Fibroblast of peridontal ligament (primary cell): ENCODE measurements at regions not wholly inside any gene's neighbourhood (a gene's known extent, or its start where the extent isn't known, plus 50 kb on each side); places are given as distances from the start of the nearest gene placed in this dataset.
A peak's percentile ranks its signal among the peaks of the same experiment; 100 is the strongest.
"Not testable (repeated sequence)": the region's sequence is repeated elsewhere in the genome, so short reads cannot be mapped to it uniquely, and the experiment has no call there.

Experiments
- DNase-seq: peaks from one replicate; pipeline ENCODE4 v3.0.0-alpha.2; 2010; ENCODE audit errors: extremely low read depth

DNA sequence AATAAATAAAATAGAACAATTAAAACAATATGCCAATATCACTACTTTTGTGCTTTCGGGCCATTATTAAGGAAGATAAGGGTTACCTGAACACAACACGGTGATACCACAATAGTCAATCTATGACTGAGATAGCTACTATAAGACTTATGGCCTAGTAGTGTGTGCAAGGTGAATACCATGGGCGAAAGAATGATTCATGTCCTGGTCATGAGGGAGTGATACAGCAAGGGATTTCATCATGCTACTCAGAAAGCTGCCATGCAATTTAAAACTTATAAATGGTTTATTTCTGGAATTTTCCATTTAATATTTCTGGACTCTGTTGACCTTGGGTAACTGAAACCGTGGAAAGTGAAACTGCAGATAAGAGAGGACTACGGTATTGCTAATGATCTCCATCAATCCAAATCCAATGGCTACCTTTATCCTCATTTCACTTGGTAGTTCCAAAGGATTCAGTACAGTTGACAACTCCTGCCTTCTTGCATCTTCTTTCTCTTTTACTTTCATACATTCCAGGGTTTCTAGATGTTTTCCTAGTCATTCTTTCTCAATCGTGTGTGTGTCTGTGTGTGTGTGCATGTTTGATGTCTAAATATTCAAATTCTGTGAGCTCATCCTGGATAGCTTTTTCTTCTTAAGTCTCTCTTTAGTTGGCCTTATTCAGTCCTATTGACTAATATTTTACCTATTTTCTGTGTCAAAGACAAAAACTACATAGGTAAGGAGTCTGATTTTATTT lies 100.5 kb upstream of the MAGI2 start:
- DNase-seq = peak; percentile 65

DNA sequence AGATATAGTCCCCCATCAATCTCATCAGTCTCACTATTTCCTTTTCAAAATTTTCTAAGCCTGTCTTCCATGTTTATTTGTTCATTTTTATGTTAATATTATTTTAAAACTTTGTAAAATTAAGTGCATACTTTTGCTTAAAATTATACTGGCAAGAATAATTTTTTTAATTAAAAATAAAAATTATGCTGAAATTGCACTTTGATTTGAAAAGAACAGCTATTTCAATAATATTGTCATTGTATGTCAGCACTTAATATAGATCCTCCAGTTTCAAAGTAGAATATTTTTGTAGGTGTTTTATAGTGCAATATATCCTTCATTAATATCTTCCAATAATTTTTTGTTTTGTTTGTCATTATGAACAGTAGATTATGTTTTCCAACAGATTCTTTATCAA lies 99.0 kb upstream of the MAGI2 start:
- DNase-seq = no peak

- peak; percentile 10 for DNase-seq
Observed at GRCh38 chr7:79548727-79549126, 95.3 kb upstream of the MAGI2 start.

DNA sequence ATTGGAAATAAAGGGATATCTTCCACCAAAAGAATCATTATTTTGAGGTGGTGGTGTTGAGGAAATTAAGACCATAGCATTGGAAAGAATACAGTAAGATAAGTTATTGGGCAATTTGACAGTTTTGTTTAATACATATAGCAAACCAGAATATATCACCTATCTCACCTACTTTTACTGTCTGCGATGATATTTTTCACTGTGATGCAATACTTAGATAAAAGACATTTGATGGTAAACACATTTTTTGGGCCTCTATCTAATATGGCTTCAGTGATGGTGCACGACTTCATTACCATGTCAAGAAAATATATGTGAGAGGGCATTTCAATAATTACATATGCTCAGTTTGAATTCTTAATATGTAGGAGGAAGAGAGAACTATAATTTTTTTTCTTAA lies 93.7 kb upstream of the MAGI2 start:
- DNase-seq = no peak

DNA sequence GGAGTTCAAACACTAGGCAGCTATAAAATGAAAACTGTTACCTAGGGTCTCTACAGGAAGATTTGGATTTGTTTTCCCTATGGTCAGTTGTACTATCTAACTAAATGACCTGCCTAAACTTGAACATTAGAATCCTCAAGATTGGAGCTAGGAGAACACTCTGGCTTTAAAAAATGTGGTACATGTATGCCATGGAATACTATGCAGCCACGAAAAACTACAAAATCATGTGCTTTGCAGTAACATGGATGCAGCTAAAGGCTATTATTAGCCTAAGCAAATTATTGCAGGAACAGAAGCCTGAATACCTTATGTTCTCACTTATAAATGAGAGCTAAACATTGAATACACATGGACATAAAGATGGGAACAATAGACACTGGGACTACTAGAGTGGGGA lies 87.1 kb upstream of the MAGI2 start:
- no peak for DNase-seq

- no peak for DNase-seq
Observed at GRCh38 chr7:79534128-79534527, 80.7 kb upstream of the MAGI2 start.

DNA sequence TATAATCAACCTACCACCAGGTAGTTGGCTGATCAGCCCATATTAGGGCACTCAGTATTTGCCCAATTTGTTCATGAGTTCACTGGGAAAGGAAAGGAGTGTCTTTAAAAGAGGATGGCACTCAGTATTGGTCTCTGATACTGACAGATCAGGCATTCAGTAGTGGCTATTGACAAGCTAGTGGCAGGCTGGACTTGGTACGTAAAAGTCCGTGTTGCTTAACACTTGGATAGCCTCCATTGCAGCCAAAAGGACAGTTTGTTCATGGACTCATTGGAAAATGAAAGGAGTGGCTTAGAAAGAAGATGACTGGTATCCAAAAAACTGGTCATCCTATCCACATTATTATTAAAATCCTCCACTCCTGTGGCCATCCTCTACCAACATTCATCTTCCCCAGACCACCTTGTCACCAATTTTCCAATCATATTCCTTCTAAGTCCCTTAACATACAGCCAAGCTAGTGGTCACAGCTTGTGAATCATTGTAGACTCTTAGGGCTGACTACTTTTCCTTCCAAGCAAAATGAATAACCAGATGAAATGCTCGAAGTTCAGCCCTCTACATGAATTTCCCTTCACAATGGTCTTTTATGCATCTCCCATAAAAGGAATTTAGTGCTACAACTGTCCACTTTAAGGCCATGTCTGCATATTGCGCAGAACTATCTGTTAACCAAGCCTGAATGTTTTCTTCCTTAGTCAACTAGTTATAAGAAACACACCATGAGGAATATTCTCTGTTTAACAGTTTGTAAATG lies 78.6 kb upstream of the MAGI2 start:
- peak; percentile 12 for DNase-seq

DNA sequence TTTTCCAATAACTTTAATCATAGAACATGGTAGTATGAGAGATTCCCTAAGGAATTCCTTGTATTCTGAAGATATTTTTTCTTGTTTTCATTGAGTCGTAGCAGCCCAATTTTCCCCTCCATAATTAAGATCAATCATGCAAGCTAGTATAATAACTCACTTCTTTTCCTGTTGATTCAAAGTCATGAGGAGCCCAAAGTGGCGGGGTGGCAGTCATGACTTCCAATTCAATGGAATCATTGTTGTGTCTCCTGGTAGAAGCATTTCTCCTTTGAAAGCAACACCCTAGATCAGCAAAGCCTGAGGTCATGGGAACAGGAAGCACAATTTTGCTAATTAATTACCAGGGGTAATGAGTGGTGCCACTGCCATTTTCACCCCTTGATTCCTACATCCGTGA lies 77.6 kb upstream of the MAGI2 start:
- DNase-seq = no peak

GRCh38 chr7:79529881-79530235 lies 76.4 kb upstream of the MAGI2 start:
- peak; percentile 18 for DNase-seq

DNA sequence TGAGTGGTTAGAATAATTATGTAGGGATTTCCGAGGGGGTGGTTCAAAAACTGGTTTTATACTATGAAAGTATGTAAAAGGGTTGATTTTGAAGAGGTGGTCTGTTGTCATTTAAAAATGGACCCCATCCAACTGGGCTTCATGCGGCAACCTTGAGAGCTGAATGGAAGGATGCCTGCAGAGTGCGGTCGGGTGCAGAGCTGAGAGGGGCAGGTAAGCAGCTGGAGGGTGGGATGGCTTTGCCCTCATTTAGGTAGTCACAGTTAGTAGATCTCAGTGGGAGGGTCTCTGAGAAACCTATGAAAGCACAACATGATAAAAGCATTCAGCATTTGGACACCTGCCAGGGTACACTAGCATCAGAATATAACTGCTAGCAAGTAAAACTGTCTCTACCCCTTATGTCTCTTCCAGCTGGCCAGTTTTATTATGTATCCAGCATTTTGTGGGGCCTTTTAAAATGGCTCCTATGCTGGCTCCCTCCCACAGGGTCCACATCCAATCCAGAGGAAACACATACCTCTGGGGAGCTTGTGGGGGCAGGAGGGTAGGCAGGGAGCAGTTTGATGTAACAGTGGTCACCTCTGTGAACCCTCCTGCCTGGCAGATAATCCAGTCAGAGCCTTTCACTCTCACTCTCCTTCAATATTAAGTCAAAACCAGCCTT lies 75.9 kb upstream of the MAGI2 start:
- DNase-seq = no peak

DNA sequence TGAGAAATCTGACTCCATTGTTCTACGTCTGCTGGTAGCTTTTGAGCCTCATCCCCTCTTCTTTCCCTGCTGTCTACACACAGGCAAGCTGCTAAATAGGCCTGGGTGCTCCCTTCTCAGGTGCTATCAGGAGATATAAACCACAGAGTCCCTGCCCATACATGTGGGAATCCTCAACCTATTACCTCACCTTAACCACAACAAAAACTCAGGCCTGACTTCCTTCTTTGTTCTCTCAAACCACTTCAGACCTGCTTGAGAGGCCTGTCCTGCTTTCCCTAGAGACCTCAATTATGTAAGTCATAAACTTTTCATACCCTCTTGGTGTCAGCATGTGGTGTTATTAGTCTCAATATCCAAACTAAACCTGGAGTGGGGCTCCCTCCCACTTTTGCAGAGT lies 75.0 kb upstream of the MAGI2 start:
- no peak for DNase-seq

- DNase-seq = no peak
Observed at GRCh38 chr7:79524048-79524447, 70.6 kb upstream of the MAGI2 start.

- peak; percentile 68 for DNase-seq
Observed at GRCh38 chr7:79523436-79523835, 70.0 kb upstream of the MAGI2 start.

DNA sequence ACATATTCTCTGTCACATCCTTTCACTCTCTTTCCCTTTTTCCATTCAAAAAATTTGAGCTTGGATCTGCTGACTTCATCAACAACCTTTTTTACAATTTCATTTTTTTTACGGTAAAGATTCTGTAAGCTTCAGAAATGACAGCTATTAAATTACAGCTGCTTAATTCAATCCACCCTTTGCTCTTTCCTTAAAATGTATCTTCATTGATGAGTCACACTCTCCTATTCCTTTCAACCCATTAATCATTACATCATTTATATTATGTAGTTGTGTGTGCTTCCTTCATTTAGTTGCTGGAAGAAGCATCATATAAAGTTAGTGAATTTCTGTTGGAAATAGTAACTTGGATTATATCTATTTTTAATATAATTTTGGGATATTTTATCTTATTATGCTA lies 67.1 kb upstream of the MAGI2 start:
- no peak for DNase-seq

DNA sequence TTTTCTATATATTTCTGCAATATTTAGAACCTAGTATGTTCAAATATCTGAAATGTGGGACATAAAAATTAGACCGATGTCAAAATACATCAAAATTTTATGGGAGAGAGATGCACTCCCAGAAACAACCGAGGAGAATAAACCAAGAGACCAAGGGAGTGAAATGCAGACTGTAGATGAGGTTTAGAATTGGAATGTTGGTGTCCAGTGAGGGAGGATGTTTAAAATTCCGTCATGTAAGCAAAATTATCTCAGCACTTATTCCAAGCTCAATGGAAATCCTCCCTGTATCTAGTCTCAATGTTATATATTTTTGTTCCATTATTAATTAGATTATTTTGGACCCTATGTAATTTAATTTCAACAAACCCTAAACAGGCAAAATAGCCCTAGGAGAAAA lies 61.9 kb upstream of the MAGI2 start:
- no peak for DNase-seq

DNA sequence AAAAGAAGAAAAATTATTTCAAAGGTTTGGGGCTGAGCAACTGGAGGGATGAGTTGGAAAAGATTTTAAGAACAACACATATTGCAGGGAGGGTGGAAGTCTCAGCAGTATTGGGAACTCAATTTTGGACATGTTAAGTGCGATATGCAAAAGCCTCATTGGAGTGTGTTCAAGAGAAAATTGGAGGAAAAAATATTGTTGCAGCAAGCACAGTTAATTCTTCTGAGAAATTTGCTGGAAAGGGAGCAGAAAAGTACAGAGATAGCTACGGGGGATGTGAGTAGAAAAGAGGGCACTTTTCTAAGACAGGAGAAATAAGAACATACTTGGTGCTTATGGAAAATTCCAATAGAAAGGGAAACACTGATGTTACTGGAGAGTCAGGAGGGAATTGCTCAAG lies 59.8 kb upstream of the MAGI2 start:
- no peak for DNase-seq

- peak; percentile 25 for DNase-seq
Observed at GRCh38 chr7:79512261-79512660, 58.8 kb upstream of the MAGI2 start.

DNA sequence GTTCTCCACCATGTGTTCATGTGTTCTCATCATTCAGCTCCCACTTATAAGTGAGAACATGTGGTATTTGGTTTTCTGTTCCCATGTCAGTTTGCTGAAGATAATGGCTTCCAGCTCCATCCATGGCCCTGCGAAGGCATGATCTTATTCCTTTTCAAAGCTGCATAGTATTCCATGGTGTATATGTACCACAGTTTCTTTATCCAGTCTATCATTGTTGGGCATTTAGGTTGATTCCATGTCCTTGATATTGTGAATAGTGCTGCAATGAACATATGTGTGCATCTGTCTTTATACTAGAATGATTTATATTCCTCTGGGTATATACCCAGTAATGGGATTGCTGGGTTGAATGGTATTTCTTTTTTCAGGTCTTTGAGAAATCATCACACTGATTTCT lies 57.6 kb upstream of the MAGI2 start:
- not testable (repeated sequence) for DNase-seq

DNA sequence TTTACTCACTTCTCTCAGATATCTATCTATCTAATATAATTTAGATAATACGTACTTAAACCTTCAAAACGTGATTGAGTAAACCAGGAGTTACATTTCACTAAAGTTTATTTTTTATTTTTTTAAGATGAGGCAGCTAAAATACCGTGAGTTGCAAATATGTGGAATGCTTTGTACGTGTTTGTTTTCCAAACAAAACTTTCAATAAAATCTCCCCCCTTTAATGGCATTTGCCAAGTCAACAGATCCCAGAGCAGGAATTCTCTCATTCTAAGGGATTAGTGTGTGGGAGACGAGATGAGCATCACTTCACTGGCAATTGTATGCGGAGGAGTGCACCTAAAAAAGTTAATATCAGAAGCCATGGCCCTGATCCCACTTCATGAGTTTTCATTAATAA lies 53.7 kb upstream of the MAGI2 start:
- DNase-seq = no peak

DNA sequence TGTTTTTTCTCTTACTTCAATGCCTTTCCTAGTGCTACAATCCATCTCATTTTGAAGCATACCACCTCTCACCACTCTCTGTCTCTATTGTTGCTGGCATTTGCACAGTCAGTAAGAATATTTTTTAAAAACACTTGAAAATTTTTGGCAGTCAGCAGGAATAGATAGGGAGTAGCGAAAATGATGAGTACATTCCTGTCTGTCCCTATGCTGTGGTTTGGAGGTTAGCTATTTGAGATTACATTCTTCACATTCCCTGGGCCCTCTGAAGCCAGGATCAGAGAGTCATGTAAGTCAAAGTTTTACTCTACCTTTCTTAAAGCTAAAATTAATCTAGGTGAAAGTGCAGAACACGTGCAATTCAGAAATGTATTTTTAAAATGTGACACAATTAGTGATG lies 53.0 kb upstream of the MAGI2 start:
- no peak for DNase-seq

- no peak for DNase-seq
Observed at GRCh38 chr7:79504607-79505389, 51.3 kb upstream of the MAGI2 start.
